ENCODE measurements at regions not wholly inside any gene's neighbourhood (a gene's known extent, or its start where the extent isn't known, plus 50 kb on each side); places are given as distances from the start of the nearest gene placed in this dataset.

GRCh38 chr9:28547527-28547926 lies 974.2 kb upstream of the C9orf72 start:
- H3K4me3 ChIP-seq (replicated peaks; ENCODE audit: low read depth, low read length): no peak overlapping the region
- TF ChIP-seq CTCF (IDR thresholded peaks at IDR 0.05; ENCODE audit: low read length, missing control alignments): no peak
- DNase-seq (ENCODE audit: low read depth): no peak

GRCh38 chr9:28563291-28563934 lies 990.1 kb upstream of the C9orf72 start:
- no peak for DNase-seq (ENCODE audit: low read depth)
- no peak overlapping the region for H3K4me3 ChIP-seq (replicated peaks; ENCODE audit: low read depth, low read length)
- no peak for TF ChIP-seq CTCF (IDR thresholded peaks at IDR 0.05; ENCODE audit: low read length, missing control alignments)

- TF ChIP-seq CTCF (IDR thresholded peaks at IDR 0.05; ENCODE audit: low read length, missing control alignments): no peak
- no peak for DNase-seq (ENCODE audit: low read depth)
- no peak overlapping the region for H3K4me3 ChIP-seq (replicated peaks; ENCODE audit: low read depth, low read length)
Observed at GRCh38 chr9:28583832-28584231, 1010.6 kb upstream of the C9orf72 start.

GRCh38 chr9:28584542-28584941 lies 1011.3 kb upstream of the C9orf72 start:
- TF ChIP-seq CTCF (IDR thresholded peaks at IDR 0.05; ENCODE audit: low read length, missing control alignments): no peak
- DNase-seq (ENCODE audit: low read depth): no peak
- H3K4me3 ChIP-seq (replicated peaks; ENCODE audit: low read depth, low read length): no peak overlapping the region

GRCh38 chr9:28587052-28587451 lies 1013.8 kb upstream of the C9orf72 start:
- no peak overlapping the region for H3K4me3 ChIP-seq (replicated peaks; ENCODE audit: low read depth, low read length)
- DNase-seq (ENCODE audit: low read depth): no peak
- no peak for TF ChIP-seq CTCF (IDR thresholded peaks at IDR 0.05; ENCODE audit: low read length, missing control alignments)

- H3K4me3 ChIP-seq (replicated peaks; ENCODE audit: low read depth, low read length): no peak overlapping the region
- no peak for DNase-seq (ENCODE audit: low read depth)
- TF ChIP-seq CTCF (IDR thresholded peaks at IDR 0.05; ENCODE audit: low read length, missing control alignments): no peak
Observed at GRCh38 chr9:28598408-28598807, 1025.1 kb upstream of the C9orf72 start.

GRCh38 chr9:28600226-28600625 lies 1026.9 kb upstream of the C9orf72 start:
- no peak for TF ChIP-seq CTCF (IDR thresholded peaks at IDR 0.05; ENCODE audit: low read length, missing control alignments)
- DNase-seq (ENCODE audit: low read depth): no peak
- no peak overlapping the region for H3K4me3 ChIP-seq (replicated peaks; ENCODE audit: low read depth, low read length)

Data from fibroblast of pulmonary artery (primary cell).